ENCODE measurements at regions not wholly inside any gene's neighbourhood (a gene's known extent, or its start where the extent isn't known, plus 50 kb on each side); places are given as distances from the start of the nearest gene placed in this dataset.

DNA sequence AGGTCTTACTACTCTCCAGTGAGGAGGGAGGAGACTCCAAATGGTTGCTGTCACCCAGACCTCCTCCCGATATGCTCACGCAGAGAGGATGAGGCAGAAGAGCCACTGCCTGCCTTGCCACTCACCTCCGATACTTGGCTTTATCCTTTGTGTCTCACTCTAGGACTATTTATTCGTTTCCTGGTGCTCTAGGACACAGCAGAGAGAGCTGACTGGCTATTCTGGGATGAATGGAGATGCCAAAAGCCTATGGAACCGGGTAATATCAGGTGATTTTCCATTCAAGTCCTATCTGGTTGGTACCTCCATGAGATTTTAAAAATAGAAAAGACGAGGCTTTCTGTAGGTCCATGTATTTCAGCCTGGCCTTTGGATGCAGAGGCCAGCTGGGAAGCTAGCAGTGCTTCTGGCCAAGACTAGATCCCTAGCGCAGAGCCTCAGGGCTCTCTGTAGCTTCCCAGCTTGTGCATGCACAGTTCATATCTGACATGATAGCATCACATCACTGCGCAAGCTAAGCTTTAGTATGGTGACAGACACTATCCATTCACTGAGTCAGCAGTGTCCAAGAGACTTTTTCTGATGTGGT, 239.0 kb upstream of the ANKRD30A start:
- H3K9ac ChIP-seq (ENCODE audit: insufficient read depth, low read length) = no peak overlapping the region
- no peak overlapping the region for H3K4me2 ChIP-seq (ENCODE audit: extremely low read depth, insufficient read depth, low read length)
- TF ChIP-seq CTCF (conservative IDR thresholded peaks at IDR 0.05 in 1 of 2, IDR thresholded peaks at IDR 0.05 in 1 of 2; ENCODE audit: low read depth in 1 of 2, low read length in 2 of 2) (no peak), EZH2 (IDR thresholded peaks at IDR 0.05; ENCODE audit: low read length, missing control alignments) (no peak)

DNA sequence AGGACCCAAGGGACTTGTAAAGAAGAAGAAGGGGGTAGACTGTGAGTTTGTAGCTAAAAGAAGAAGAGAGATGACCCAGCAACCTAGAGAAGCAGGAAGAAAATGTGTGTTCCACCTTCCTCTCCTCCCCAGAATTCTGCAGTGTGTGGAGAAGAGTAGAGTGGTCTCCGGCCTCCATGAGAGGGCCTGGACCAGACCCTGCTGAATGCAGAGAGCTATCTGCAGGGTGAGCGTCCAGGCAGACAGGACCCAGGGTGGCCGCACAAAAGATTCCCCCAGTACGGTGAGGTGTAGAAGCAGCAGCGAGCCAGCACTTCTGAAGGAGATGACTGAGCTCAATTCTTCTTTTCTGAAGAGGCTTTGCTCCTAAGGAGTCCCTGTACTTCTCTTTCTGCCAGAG, 239.7 kb upstream of the ANKRD30A start:
- H3K36me3 ChIP-seq (ENCODE audit: control insufficient read depth, insufficient read depth, low read length) = no peaks in the 10 kb centered on the region
- no peaks in the 10 kb centered on the region for H4K20me1 ChIP-seq (ENCODE audit: control insufficient read depth, extremely low read depth, insufficient read depth, low read length)
- H3K27ac ChIP-seq (ENCODE audit: insufficient read depth, low read length) = no peak overlapping the region
- H3K27me3 ChIP-seq (ENCODE audit: control insufficient read depth, insufficient read depth, low read length) = no peaks in the 10 kb centered on the region
- H3K4me3 ChIP-seq (replicated peaks in 1 of 4; ENCODE audit: control extremely low read depth in 1 of 4, insufficient read depth in 1 of 4, low read depth in 3 of 4, low read length in 4 of 4) = no peak overlapping the region
- no peaks in the 10 kb centered on the region for H3K9me3 ChIP-seq (ENCODE audit: control insufficient read depth, insufficient read depth, low read depth, low read length)
- TF ChIP-seq CTCF (conservative IDR thresholded peaks at IDR 0.05 in 1 of 2, IDR thresholded peaks at IDR 0.05 in 1 of 2; ENCODE audit: low read depth in 1 of 2, low read length in 2 of 2) (no peak), EZH2 (IDR thresholded peaks at IDR 0.05; ENCODE audit: low read length, missing control alignments) (no peak)
- no peak for DNase-seq (ENCODE audit: low read depth in 2 of 2)
- H3K79me2 ChIP-seq (ENCODE audit: control insufficient read depth, insufficient read depth, low read length) = no peaks in the 10 kb centered on the region
- no peaks in the 10 kb centered on the region for H3K4me1 ChIP-seq (ENCODE audit: control insufficient read depth, extremely low read depth, insufficient read depth, low read length)
- no peak overlapping the region for H3K9ac ChIP-seq (ENCODE audit: insufficient read depth, low read length)
- H2AFZ ChIP-seq (ENCODE audit: low read length) = no peak overlapping the region
- no peak overlapping the region for H3K4me2 ChIP-seq (ENCODE audit: extremely low read depth, insufficient read depth, low read length)

More for the DNA sequence above, 239.0 kb upstream of the ANKRD30A start:
- no peaks in the 10 kb centered on the region for H4K20me1 ChIP-seq (ENCODE audit: control insufficient read depth, extremely low read depth, insufficient read depth, low read length)
- DNase-seq (ENCODE audit: low read depth in 2 of 2) = no peak
- H3K27ac ChIP-seq (ENCODE audit: insufficient read depth, low read length) = no peak overlapping the region
- no peaks in the 10 kb centered on the region for H3K36me3 ChIP-seq (ENCODE audit: control insufficient read depth, insufficient read depth, low read length)
- no peaks in the 10 kb centered on the region for H3K4me1 ChIP-seq (ENCODE audit: control insufficient read depth, extremely low read depth, insufficient read depth, low read length)
- H3K4me3 ChIP-seq (replicated peaks in 1 of 4; ENCODE audit: control extremely low read depth in 1 of 4, insufficient read depth in 1 of 4, low read depth in 3 of 4, low read length in 4 of 4) = no peak overlapping the region
- no peak overlapping the region for H2AFZ ChIP-seq (ENCODE audit: low read length)
- no peaks in the 10 kb centered on the region for H3K27me3 ChIP-seq (ENCODE audit: control insufficient read depth, insufficient read depth, low read length)
- H3K79me2 ChIP-seq (ENCODE audit: control insufficient read depth, insufficient read depth, low read length) = no peaks in the 10 kb centered on the region
- no peaks in the 10 kb centered on the region for H3K9me3 ChIP-seq (ENCODE audit: control insufficient read depth, insufficient read depth, low read depth, low read length)

- H4K20me1 ChIP-seq (ENCODE audit: control insufficient read depth, extremely low read depth, insufficient read depth, low read length) = no peaks in the 10 kb centered on the region
- H3K4me3 ChIP-seq (replicated peaks in 1 of 4; ENCODE audit: control extremely low read depth in 1 of 4, insufficient read depth in 1 of 4, low read depth in 3 of 4, low read length in 4 of 4) = no peak overlapping the region
- no peak for DNase-seq (ENCODE audit: low read depth in 2 of 2)
Observed at GRCh38 chr10:36882781-36883180, 242.6 kb upstream of the ANKRD30A start.

More at GRCh38 chr10:36882781-36883180, 242.6 kb upstream of the ANKRD30A start:
- H3K27me3 ChIP-seq (ENCODE audit: control insufficient read depth, insufficient read depth, low read length) = no peaks in the 10 kb centered on the region
- no peaks in the 10 kb centered on the region for H3K36me3 ChIP-seq (ENCODE audit: control insufficient read depth, insufficient read depth, low read length)
- no peak overlapping the region for H2AFZ ChIP-seq (ENCODE audit: low read length)
- no peaks in the 10 kb centered on the region for H3K9me3 ChIP-seq (ENCODE audit: control insufficient read depth, insufficient read depth, low read depth, low read length)
- no peak overlapping the region for H3K27ac ChIP-seq (ENCODE audit: insufficient read depth, low read length)
- no peak overlapping the region for H3K9ac ChIP-seq (ENCODE audit: insufficient read depth, low read length)
- no peak overlapping the region for H3K4me2 ChIP-seq (ENCODE audit: extremely low read depth, insufficient read depth, low read length)
- TF ChIP-seq CTCF (conservative IDR thresholded peaks at IDR 0.05 in 1 of 2, IDR thresholded peaks at IDR 0.05 in 1 of 2; ENCODE audit: low read depth in 1 of 2, low read length in 2 of 2) (no peak), EZH2 (IDR thresholded peaks at IDR 0.05; ENCODE audit: low read length, missing control alignments) (no peak)
- no peaks in the 10 kb centered on the region for H3K79me2 ChIP-seq (ENCODE audit: control insufficient read depth, insufficient read depth, low read length)
- no peaks in the 10 kb centered on the region for H3K4me1 ChIP-seq (ENCODE audit: control insufficient read depth, extremely low read depth, insufficient read depth, low read length)

Measured in fibroblast of lung (primary cell).